GM18520 (cell line): ENCODE measurements at regions not wholly inside any gene's neighbourhood (a gene's known extent, or its start where the extent isn't known, plus 50 kb on each side); places are given as distances from the start of the nearest gene placed in this dataset.

ENCODE experiments used
- ATAC-seq: cut with Tn5 transposase; IDR thresholded peaks from one replicate; pipeline ENCODE4 v1.9.1; 2021; ENCODE audit not compliant: unreplicated experiment

- no peak for ATAC-seq
These were observed 188.0 kb upstream of the HDDC2 start for GRCh38 chr6:125489579-125490285.

GRCh38 chr6:125491860-125492618, 190.3 kb upstream of the HDDC2 start:
- ATAC-seq, result no peak

GRCh38 chr6:125498606-125499005, 196.8 kb upstream of the HDDC2 start:
- ATAC-seq, result no peak

- no peak for ATAC-seq
These were observed 197.8 kb upstream of the HDDC2 start for GRCh38 chr6:125499535-125499934.

- no peak for ATAC-seq
These were observed 201.4 kb upstream of the HDDC2 start for GRCh38 chr6:125503181-125503580.

- no peak for ATAC-seq
These were observed 206.4 kb upstream of the HDDC2 start for GRCh38 chr6:125507987-125508655.

GRCh38 chr6:125508793-125509192, 207.0 kb upstream of the HDDC2 start:
- ATAC-seq, result no peak

GRCh38 chr6:125509477-125509876, 207.7 kb upstream of the HDDC2 start:
- no peak for ATAC-seq

GRCh38 chr6:125510405-125510804, 208.6 kb upstream of the HDDC2 start:
- no peak for ATAC-seq

GRCh38 chr6:125511809-125512396, 210.1 kb upstream of the HDDC2 start:
- ATAC-seq, result no peak

GRCh38 chr6:125512621-125513020, 210.9 kb upstream of the HDDC2 start:
- peak; percentile 64 for ATAC-seq

GRCh38 chr6:125513978-125514377, 212.2 kb upstream of the HDDC2 start:
- no peak for ATAC-seq

GRCh38 chr6:125516644-125517043, 214.9 kb upstream of the HDDC2 start:
- no peak for ATAC-seq

GRCh38 chr6:125519367-125519766, 217.6 kb upstream of the HDDC2 start:
- no peak for ATAC-seq

- no peak for ATAC-seq
These were observed 222.6 kb upstream of the HDDC2 start for GRCh38 chr6:125524356-125524755.

GRCh38 chr6:125526007-125526720, 223.3 kb upstream of the HEY2 start:
- no peak for ATAC-seq

GRCh38 chr6:125528621-125529041, 220.8 kb upstream of the HEY2 start:
- no peak for ATAC-seq

- ATAC-seq, result no peak
These were observed 220.4 kb upstream of the HEY2 start for GRCh38 chr6:125529061-125529460.

GRCh38 chr6:125533710-125534397, 215.6 kb upstream of the HEY2 start:
- no peak for ATAC-seq
